ENCODE measurements at regions not wholly inside any gene's neighbourhood (a gene's known extent, or its start where the extent isn't known, plus 50 kb on each side); places are given as distances from the start of the nearest gene placed in this dataset.

DNA sequence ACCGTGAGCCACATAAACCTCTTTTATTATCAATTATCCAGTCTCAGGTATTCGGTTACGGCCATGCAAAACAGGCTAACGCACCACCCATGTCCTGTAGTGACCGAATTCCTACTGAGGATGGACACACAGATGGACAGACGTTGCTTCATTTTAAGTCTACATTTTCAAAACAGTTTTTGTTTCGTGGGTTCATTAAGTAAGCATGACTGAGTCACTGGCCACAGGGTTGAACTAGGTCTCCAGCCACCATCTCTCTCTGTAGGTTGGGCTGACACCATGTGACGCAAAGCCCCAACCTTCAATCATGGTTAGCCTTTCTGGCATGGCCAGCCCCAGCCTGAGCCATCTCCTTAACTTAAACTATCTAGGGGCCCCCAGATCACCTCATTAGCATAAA lies 110.0 kb upstream of the SLC22A23 start:
- Histone ChIP-seq H3K4me1 (ENCODE audit: control insufficient read depth, insufficient read depth, low read length) (no peaks in the 10 kb centered on the region), H4K20me1 (ENCODE audit: control insufficient read depth, insufficient read depth) (no peaks in the 10 kb centered on the region), H3K4me2 (ENCODE audit: control insufficient read depth, insufficient read depth) (no peak overlapping the region), H3K79me2 (ENCODE audit: control insufficient read depth, insufficient read depth, low read length) (no peaks in the 10 kb centered on the region), H3K27ac (ENCODE audit: control insufficient read depth, insufficient read depth) (no peak overlapping the region), H3K27me3 (replicated peaks in 1 of 2; ENCODE audit: control insufficient read depth in 2 of 2, insufficient read depth in 2 of 2, low read length in 1 of 2) (peaks cover 0 to 4% of the 10 kb centered on the region in 2 experiments; a peak in 3 of 4 replicates), H3K4me3 (no peak overlapping the region), H2AFZ (ENCODE audit: control insufficient read depth, low read depth, low read length) (no peak overlapping the region), H3K9me3 (replicated peaks; ENCODE audit: control insufficient read depth, insufficient read depth, low read length) (no peaks in the 10 kb centered on the region), H3K9ac (ENCODE audit: control insufficient read depth, insufficient read depth, low read length) (no peak overlapping the region), H3K36me3 (ENCODE audit: control insufficient read depth in 2 of 2, insufficient read depth in 2 of 2, low read length in 1 of 2) (no peaks in the 10 kb centered on the region)
- ATAC-seq (no peak), FAIRE-seq (no peak), DNase-seq (ENCODE audit: low read depth, low spot score) (no peak)
- in situ Hi-C loops (cut with MboI), result no loop called here
- ChIA-PET POLR2A (no interaction called here), SMC1A (ENCODE audit: uncharacterized antibody, unreplicated experiment) (no interaction called here), RAD21 (ENCODE audit: unreplicated experiment) (no interaction called here), CTCF (no interaction called here)
- no TSS peak for BruUV-seq (replicated peaks)
- 22% methylated on average over 8 of the region's 8 CpGs for WGBS (ENCODE audit: insufficient coverage, insufficient replicate concordance, low lambda C conversion rate, missing lambda C conversion rate)
- intact Hi-C loops (cut with micrococcal nuclease; ENCODE audit: unreplicated experiment), result no loop called here
- no peak for TF ChIP-seq SPI1 (IDR thresholded peaks at IDR 0.05; ENCODE audit: borderline replicate concordance, insufficient read depth, low read depth, low read length)
- no peak for TF ChIP-seq SUZ12 (IDR thresholded peaks at IDR 0.05; ENCODE audit: unreplicated experiment)
- no peak for TF ChIP-seq BACH1 (IDR thresholded peaks at IDR 0.05; ENCODE audit: borderline replicate concordance)
- TF ChIP-seq SREBF1 (IDR thresholded peaks at IDR 0.05; ENCODE audit: low read length), result no peak
- TF ChIP-seq MTA2 (IDR thresholded peaks at IDR 0.05; ENCODE audit: low read depth), result no peak
- TF ChIP-seq TBL1XR1 (IDR thresholded peaks at IDR 0.05; ENCODE audit: low read depth, low read length), result no peak
- TF ChIP-seq, protein P1, sequence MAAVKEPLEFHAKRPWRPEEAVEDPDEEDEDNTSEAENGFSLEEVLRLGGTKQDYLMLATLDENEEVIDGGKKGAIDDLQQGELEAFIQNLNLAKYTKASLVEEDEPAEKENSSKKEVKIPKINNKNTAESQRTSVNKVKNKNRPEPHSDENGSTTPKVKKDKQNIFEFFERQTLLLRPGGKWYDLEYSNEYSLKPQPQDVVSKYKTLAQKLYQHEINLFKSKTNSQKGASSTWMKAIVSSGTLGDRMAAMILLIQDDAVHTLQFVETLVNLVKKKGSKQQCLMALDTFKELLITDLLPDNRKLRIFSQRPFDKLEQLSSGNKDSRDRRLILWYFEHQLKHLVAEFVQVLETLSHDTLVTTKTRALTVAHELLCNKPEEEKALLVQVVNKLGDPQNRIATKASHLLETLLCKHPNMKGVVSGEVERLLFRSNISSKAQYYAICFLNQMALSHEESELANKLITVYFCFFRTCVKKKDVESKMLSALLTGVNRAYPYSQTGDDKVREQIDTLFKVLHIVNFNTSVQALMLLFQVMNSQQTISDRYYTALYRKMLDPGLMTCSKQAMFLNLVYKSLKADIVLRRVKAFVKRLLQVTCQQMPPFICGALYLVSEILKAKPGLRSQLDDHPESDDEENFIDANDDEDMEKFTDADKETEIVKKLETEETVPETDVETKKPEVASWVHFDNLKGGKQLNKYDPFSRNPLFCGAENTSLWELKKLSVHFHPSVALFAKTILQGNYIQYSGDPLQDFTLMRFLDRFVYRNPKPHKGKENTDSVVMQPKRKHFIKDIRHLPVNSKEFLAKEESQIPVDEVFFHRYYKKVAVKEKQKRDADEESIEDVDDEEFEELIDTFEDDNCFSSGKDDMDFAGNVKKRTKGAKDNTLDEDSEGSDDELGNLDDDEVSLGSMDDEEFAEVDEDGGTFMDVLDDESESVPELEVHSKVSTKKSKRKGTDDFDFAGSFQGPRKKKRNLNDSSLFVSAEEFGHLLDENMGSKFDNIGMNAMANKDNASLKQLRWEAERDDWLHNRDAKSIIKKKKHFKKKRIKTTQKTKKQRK (IDR thresholded peaks at IDR 0.05; ENCODE audit: low read depth, low read length), result no peak
- TF ChIP-seq TARDBP (IDR thresholded peaks at IDR 0.05; ENCODE audit: borderline replicate concordance), result no peak
- TF ChIP-seq SMAD5 (IDR thresholded peaks at IDR 0.05; ENCODE audit: low read depth), result no peak
- TF ChIP-seq STAT3 (IDR thresholded peaks at IDR 0.05; ENCODE audit: low read depth, low read length), result no peak
- TF ChIP-seq ATF2 (IDR thresholded peaks at IDR 0.05; ENCODE audit: low read length), result no peak
- no peak for TF ChIP-seq TAF1 (IDR thresholded peaks at IDR 0.05; ENCODE audit: borderline replicate concordance, low read depth, low read length)
- no peak for TF ChIP-seq GABPA (IDR thresholded peaks at IDR 0.05; ENCODE audit: low read depth)
- TF ChIP-seq DPF2 (IDR thresholded peaks at IDR 0.05), result no peak
- TF ChIP-seq ZBTB4 (CRISPR knock-in tag; IDR thresholded peaks at IDR 0.05), result no peak

Data from GM12878 (cell line).